ENCODE measurements at regions not wholly inside any gene's neighbourhood (a gene's known extent, or its start where the extent isn't known, plus 50 kb on each side); places are given as distances from the start of the nearest gene placed in this dataset.

- TF ChIP-seq EP300 (IDR thresholded peaks at IDR 0.05) (no peak), CTCF (IDR thresholded peaks at IDR 0.05) (no peak), POLR2A (IDR thresholded peaks at IDR 0.05) (no peak)
Observed at GRCh38 chr1:99397863-99398262, 133.6 kb downstream of the PLPPR4 start.

Data from gastroesophageal sphincter (tissue), 3 donors.